Brain microvascular endothelial cell (primary cell): ENCODE measurements at regions not wholly inside any gene's neighbourhood (a gene's known extent, or its start where the extent isn't known, plus 50 kb on each side); places are given as distances from the start of the nearest gene placed in this dataset.

Experiments used
- DNase-seq: peaks from one replicate; pipeline ENCODE4 v3.0.0-alpha.2; 2020
- H3K27ac ChIP-seq: fragments of 250-450 bp; sonication (Bioruptor Pico); 2 replicates; pipeline ENCODE4 v1.5.1; 2020; ENCODE audit warnings: mild to moderate bottlenecking, moderate library complexity
- H3K27me3 ChIP-seq: fragments of 250-450 bp; sonication (Bioruptor Pico); replicated peaks from 2 replicates; pipeline ENCODE4 v1.5.1; 2020; ENCODE audit warnings: mild to moderate bottlenecking
- H3K36me3 ChIP-seq: fragments of 250-450 bp; sonication (Bioruptor Pico); replicated peaks from 2 replicates; pipeline ENCODE4 v1.5.1; 2020; ENCODE audit warnings: mild to moderate bottlenecking
- H3K4me3 ChIP-seq: 2 replicates; pipeline ENCODE4 v1.5.1; 2011; ENCODE audit warnings: low read depth, mild to moderate bottlenecking, control low read depth, low read length, moderate library complexity
- CTCF ChIP-seq: IDR thresholded peaks from 2 replicates; pipeline ENCODE4 v1.5.1; 2011; ENCODE audit warnings: low read depth, mild to moderate bottlenecking, moderate library complexity, low read length, control low read depth, inconsistent platforms; ENCODE audit errors: missing control alignments
- in situ Hi-C: cut with HindIII; loops from 2 replicates; pipeline ENCODE4 v1.10.0; 2017; ENCODE audit warnings: low sequenced_read_pairs, low pct_ligation_motif_present

- Histone ChIP-seq H3K4me3 (no peak overlapping the region), H3K36me3 (no peaks in the 10 kb centered on the region), H3K27ac (no peak overlapping the region), H3K27me3 (peaks cover 3% of the 10 kb centered on the region)
- TF ChIP-seq CTCF = no peak
- DNase-seq = no peak
- in situ Hi-C loops = no loop called here
Observed at GRCh38 chr6:165830761-165831160, 167.7 kb upstream of the PDE10A start.

- DNase-seq = no peak
- peaks cover 3% of the 10 kb centered on the region for H3K27me3 ChIP-seq
- in situ Hi-C loops = no loop called here
Observed at GRCh38 chr6:165829376-165829775, 166.3 kb upstream of the PDE10A start.

GRCh38 chr6:165827190-165827518, 164.1 kb upstream of the PDE10A start:
- Histone ChIP-seq H3K36me3 (no peaks in the 10 kb centered on the region), H3K4me3 (no peak overlapping the region), H3K27ac (no peak overlapping the region), H3K27me3 (no peaks in the 10 kb centered on the region)
- no peak for DNase-seq
- no peak for TF ChIP-seq CTCF
- in situ Hi-C loops = no loop called here

More at GRCh38 chr6:165829376-165829775, 166.3 kb upstream of the PDE10A start:
- H3K27ac ChIP-seq = no peak overlapping the region
- H3K4me3 ChIP-seq = no peak overlapping the region
- no peak for TF ChIP-seq CTCF
- H3K36me3 ChIP-seq = no peaks in the 10 kb centered on the region

- Histone ChIP-seq H3K27me3 (no peaks in the 10 kb centered on the region), H3K27ac (no peak overlapping the region), H3K4me3 (no peak overlapping the region), H3K36me3 (no peaks in the 10 kb centered on the region)
- in situ Hi-C loops = no loop called here
- no peak for DNase-seq
- no peak for TF ChIP-seq CTCF
Observed at GRCh38 chr6:165826487-165827189, 163.6 kb upstream of the PDE10A start.

GRCh38 chr6:165825256-165825815, 162.3 kb upstream of the PDE10A start:
- peaks cover 3% of the 10 kb centered on the region for H3K27me3 ChIP-seq
- DNase-seq = no peak
- H3K36me3 ChIP-seq = no peaks in the 10 kb centered on the region
- no peak for TF ChIP-seq CTCF
- no peak overlapping the region for H3K4me3 ChIP-seq
- in situ Hi-C loops = no loop called here
- no peak overlapping the region for H3K27ac ChIP-seq
